PC-3 (cell line): ENCODE measurements at regions not wholly inside any gene's neighbourhood (a gene's known extent, or its start where the extent isn't known, plus 50 kb on each side); places are given as distances from the start of the nearest gene placed in this dataset.

ENCODE experiments used
- CTCF ChIP-seq: fragments of 300-600 bp; sonication (generic); conservative IDR thresholded peaks from 2 replicates; pipeline ENCODE4 v1.5.1; 2017; ENCODE audit warnings: antibody characterized with exemption, low read depth, mild to moderate bottlenecking, low read length
- EZH2 ChIP-seq: fragments of 300-600 bp; sonication (generic); IDR thresholded peaks from one replicate; pipeline ENCODE4 v1.6.1; 2017; ENCODE audit warnings: antibody characterized with exemption, mild to moderate bottlenecking, low read length; ENCODE audit not compliant: unreplicated experiment
- EZH2phosphoT487 ChIP-seq: fragments of 300-600 bp; sonication (generic); IDR thresholded peaks from 2 replicates; pipeline ENCODE4 v1.6.1; 2018; ENCODE audit warnings: mild to moderate bottlenecking, antibody characterized with exemption, low read length, borderline replicate concordance

GRCh38 chr1:229220163-229220846 is 50.6 kb upstream of the RAB4A start:
- TF ChIP-seq EZH2 (no peak), CTCF (no peak), EZH2phosphoT487 (no peak)
